ENCODE measurements at regions not wholly inside any gene's neighbourhood (a gene's known extent, or its start where the extent isn't known, plus 50 kb on each side); places are given as distances from the start of the nearest gene placed in this dataset.

DNA sequence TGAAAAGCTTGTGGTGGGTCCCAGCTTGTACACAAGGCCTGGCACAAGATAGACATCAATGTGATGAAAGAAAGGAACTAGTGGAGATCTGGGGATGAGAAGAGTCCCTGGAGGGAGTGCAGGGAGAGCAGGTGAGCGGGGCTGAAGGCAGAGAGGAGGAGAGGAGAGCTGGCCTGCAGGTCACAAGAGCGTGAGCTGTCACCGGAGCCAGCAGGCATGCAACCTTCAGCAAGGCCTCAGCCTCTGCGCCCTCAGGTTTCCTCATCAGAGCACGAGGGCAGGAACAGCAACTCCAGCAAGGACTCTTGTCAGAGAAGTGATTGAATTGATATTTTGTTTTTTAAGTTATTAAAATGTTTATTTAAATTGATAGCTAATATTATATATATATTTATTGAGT is 188.6 kb downstream of the CXCL12 start:
- TF ChIP-seq CTCF (IDR thresholded peaks at IDR 0.05) (no peak), POLR2AphosphoS5 (IDR thresholded peaks at IDR 0.05) (no peak), POLR2A (IDR thresholded peaks at IDR 0.05; ENCODE audit: low read depth) (no peak)
